ENCODE measurements at regions not wholly inside any gene's neighbourhood (a gene's known extent, or its start where the extent isn't known, plus 50 kb on each side); places are given as distances from the start of the nearest gene placed in this dataset.
A peak's percentile ranks its signal among the peaks of the same experiment; 100 is the strongest.

- Histone ChIP-seq H3K27ac (ENCODE audit: low read depth in 1 of 2, low read length in 1 of 2) (no peak overlapping the region), H3K9me3 (ENCODE audit: control insufficient read depth in 4 of 4, insufficient read depth in 3 of 4, low read length in 3 of 4) (no peaks in the 10 kb centered on the region), H3K27me3 (ENCODE audit: control insufficient read depth in 3 of 3, insufficient read depth in 3 of 3, low read length in 2 of 3) (no peaks in the 10 kb centered on the region), H3K36me3 (ENCODE audit: control insufficient read depth in 4 of 4, insufficient read depth in 4 of 4, low read length in 4 of 4) (no peaks in the 10 kb centered on the region), H3K4me1 (ENCODE audit: control insufficient read depth in 5 of 5, insufficient read depth in 5 of 5, low read length in 5 of 5) (peaks cover 0 to 35% (median 30%) of the 10 kb centered on the region in 5 donors), H3K4me3 (no peak overlapping the region), H3K9ac (ENCODE audit: insufficient read depth in 1 of 2, low read length in 2 of 2) (no peak overlapping the region)
- WGBS, 2 donors: 68 to 78% methylated on average over 3 of the region's 3 CpGs
- ATAC-seq (ENCODE audit: insufficient read depth, low FRiP score) (no peak), DNase-seq (peak in 1 of 3 donors; percentile 38)
- TF ChIP-seq CTCF (IDR thresholded peaks at IDR 0.05; ENCODE audit: control extremely low read depth, extremely low read depth): no peak
These were observed 281.6 kb upstream of the KLF14 start for GRCh38 chr7:131015657-131015958.

GRCh38 chr7:131016230-131016629, 282.2 kb upstream of the KLF14 start:
- no peak for ATAC-seq (ENCODE audit: insufficient read depth, low FRiP score)
- H3K4me3 ChIP-seq: no peak overlapping the region
- no peaks in the 10 kb centered on the region for H3K36me3 ChIP-seq (ENCODE audit: control insufficient read depth in 4 of 4, insufficient read depth in 4 of 4, low read length in 4 of 4)
- no peak overlapping the region for H3K9ac ChIP-seq (ENCODE audit: insufficient read depth in 1 of 2, low read length in 2 of 2)
- no peaks in the 10 kb centered on the region for H3K9me3 ChIP-seq (ENCODE audit: control insufficient read depth in 4 of 4, insufficient read depth in 3 of 4, low read length in 3 of 4)
- peak overlapping the region in 1 of 2 donors; percentile 43 for H3K27ac ChIP-seq (ENCODE audit: low read depth in 1 of 2, low read length in 1 of 2)
- no peak for DNase-seq
- H3K4me1 ChIP-seq (ENCODE audit: control insufficient read depth in 5 of 5, insufficient read depth in 5 of 5, low read length in 5 of 5): peaks cover 0 to 35% (median 29%) of the 10 kb centered on the region in 5 donors
- no peaks in the 10 kb centered on the region for H3K27me3 ChIP-seq (ENCODE audit: control insufficient read depth in 3 of 3, insufficient read depth in 3 of 3, low read length in 2 of 3)
- no peak for TF ChIP-seq CTCF (IDR thresholded peaks at IDR 0.05; ENCODE audit: control extremely low read depth, extremely low read depth)
- 64 to 79% methylated on average over 1 of the region's 1 CpG for WGBS, 2 donors

GRCh38 chr7:131019351-131019750, 285.3 kb upstream of the KLF14 start:
- ATAC-seq (ENCODE audit: insufficient read depth, low FRiP score) (no peak), DNase-seq (no peak)
- 90 to 92% methylated on average over 1 of the region's 1 CpG for WGBS, 2 donors
- Histone ChIP-seq H3K9ac (ENCODE audit: insufficient read depth in 1 of 2, low read length in 2 of 2) (no peak overlapping the region), H3K36me3 (ENCODE audit: control insufficient read depth in 4 of 4, insufficient read depth in 4 of 4, low read length in 4 of 4) (peaks cover 0 to 3% (median 0%) of the 10 kb centered on the region in 4 donors), H3K9me3 (ENCODE audit: control insufficient read depth in 4 of 4, insufficient read depth in 3 of 4, low read length in 3 of 4) (no peaks in the 10 kb centered on the region), H3K4me3 (no peak overlapping the region), H3K27ac (ENCODE audit: low read depth in 1 of 2, low read length in 1 of 2) (no peak overlapping the region), H3K27me3 (ENCODE audit: control insufficient read depth in 3 of 3, insufficient read depth in 3 of 3, low read length in 2 of 3) (no peaks in the 10 kb centered on the region), H3K4me1 (ENCODE audit: control insufficient read depth in 5 of 5, insufficient read depth in 5 of 5, low read length in 5 of 5) (peaks cover 0 to 22% (median 10%) of the 10 kb centered on the region in 5 donors)
- no peak for TF ChIP-seq CTCF (IDR thresholded peaks at IDR 0.05; ENCODE audit: control extremely low read depth, extremely low read depth)

- no peak for DNase-seq
- no peaks in the 10 kb centered on the region for H3K27me3 ChIP-seq (ENCODE audit: control insufficient read depth in 3 of 3, insufficient read depth in 3 of 3, low read length in 2 of 3)
- peaks cover 0 to 3% (median 0%) of the 10 kb centered on the region in 4 donors for H3K36me3 ChIP-seq (ENCODE audit: control insufficient read depth in 4 of 4, insufficient read depth in 4 of 4, low read length in 4 of 4)
- no peak for ATAC-seq (ENCODE audit: insufficient read depth, low FRiP score)
- no peak overlapping the region for H3K27ac ChIP-seq (ENCODE audit: low read depth in 1 of 2, low read length in 1 of 2)
- no peak overlapping the region for H3K4me3 ChIP-seq
- H3K9ac ChIP-seq (ENCODE audit: insufficient read depth in 1 of 2, low read length in 2 of 2): no peak overlapping the region
- peaks cover 0 to 22% (median 0%) of the 10 kb centered on the region in 5 donors for H3K4me1 ChIP-seq (ENCODE audit: control insufficient read depth in 5 of 5, insufficient read depth in 5 of 5, low read length in 5 of 5)
- no peak for TF ChIP-seq CTCF (IDR thresholded peaks at IDR 0.05; ENCODE audit: control extremely low read depth, extremely low read depth)
- H3K9me3 ChIP-seq (ENCODE audit: control insufficient read depth in 4 of 4, insufficient read depth in 3 of 4, low read length in 3 of 4): no peaks in the 10 kb centered on the region
- 76 to 84% methylated on average over 7 of the region's 7 CpGs for WGBS, 2 donors
These were observed 286.8 kb upstream of the KLF14 start for GRCh38 chr7:131020759-131021261.
